ENCODE measurements at regions not wholly inside any gene's neighbourhood (a gene's known extent, or its start where the extent isn't known, plus 50 kb on each side); places are given as distances from the start of the nearest gene placed in this dataset.

- no peak for DNase-seq (ENCODE audit: low spot score)
Observed at GRCh38 chr6:88238901-88239300, 72.8 kb upstream of the CNR1 start.

- peak; percentile 12 for DNase-seq (ENCODE audit: low spot score)
Observed at GRCh38 chr6:88238065-88238464, 71.9 kb upstream of the CNR1 start.

GRCh38 chr6:88236612-88237360 is 70.6 kb upstream of the CNR1 start:
- no peak for DNase-seq (ENCODE audit: low spot score)

GRCh38 chr6:88232753-88233152 is 66.6 kb upstream of the CNR1 start:
- DNase-seq (ENCODE audit: low spot score) = no peak

GRCh38 chr6:88223298-88223697 is 57.2 kb upstream of the CNR1 start:
- DNase-seq (ENCODE audit: low spot score) = no peak

- no peak for DNase-seq (ENCODE audit: low spot score)
Observed at GRCh38 chr6:88220493-88220892, 54.3 kb upstream of the CNR1 start.

- no peak for DNase-seq (ENCODE audit: low spot score)
Observed at GRCh38 chr6:88216182-88216581, 50.0 kb upstream of the CNR1 start.

Measured in mucosa of gallbladder (tissue), 1 donor.